IMR-90 (cell line): ENCODE measurements at regions not wholly inside any gene's neighbourhood (a gene's known extent, or its start where the extent isn't known, plus 50 kb on each side); places are given as distances from the start of the nearest gene placed in this dataset.

Source experiments
- ATAC-seq: fragments of 200-7000 bp; cut with Tn5 transposase; 2 replicates; pipeline ENCODE4 v1.9.1; 2020; ENCODE audit warnings: low read depth, mild to moderate bottlenecking, moderate library complexity
- BruUV-seq: library from RNA; stranded (reverse); fragments of 400-500 nt; replicated peaks from 2 replicates; lab custom pipeline; 2021; lab: Mats Ljungman, UMichigan
- CTCF ChIA-PET: fragments of 300-600 bp; formaldehyde crosslinking; extraction: SDS; loops from one replicate; lab custom pipeline; 2021; ENCODE audit warnings: antibody characterized with exemption; lab: Yijun Ruan, JAX
- POLR2A ChIA-PET: fragments of 300-600 bp; sonication (Branson Sonifier 250); formaldehyde crosslinking; loops from one replicate; lab custom pipeline; 2022; ENCODE audit warnings: antibody characterized with exemption; ENCODE audit not compliant: unreplicated experiment; lab: Charles Lee
- DNase-seq: peaks from one replicate; pipeline ENCODE4 v3.0.0; 2013
- H2AFZ ChIP-seq: replicated peaks from 2 replicates; pipeline ENCODE3; 2013; ENCODE audit warnings: low read length, mild to moderate bottlenecking; ENCODE audit not compliant: poor library complexity
- H2AK5ac ChIP-seq: 2 replicates; pipeline ENCODE4 v1.6.1; 2013; ENCODE audit warnings: low read depth, low read length, inconsistent platforms
- H2AK9ac ChIP-seq: replicated peaks from 2 replicates; pipeline ENCODE3; 2013; ENCODE audit warnings: mild to moderate bottlenecking, low read depth, low read length, moderate library complexity; ENCODE audit not compliant: poor library complexity
- H2BK120ac ChIP-seq: 2 replicates; pipeline ENCODE4 v1.6.1; 2013; ENCODE audit warnings: low read depth, low read length, inconsistent platforms
- H2BK15ac ChIP-seq: 3 replicates; pipeline ENCODE4 v1.6.1; 2013; ENCODE audit warnings: low read depth, low read length, inconsistent platforms
- H2BK20ac ChIP-seq: 2 replicates; pipeline ENCODE4 v1.6.1; 2013; ENCODE audit warnings: low read depth, mild to moderate bottlenecking, inconsistent platforms, low read length, moderate library complexity
- H2BK5ac ChIP-seq: 2 replicates; pipeline ENCODE4 v1.6.1; 2013; ENCODE audit warnings: mild to moderate bottlenecking, low read depth, low read length, inconsistent platforms; ENCODE audit not compliant: poor library complexity, severe bottlenecking
- H3K14ac ChIP-seq: replicated peaks from 2 replicates; pipeline ENCODE4 v1.6.1; 2013; ENCODE audit warnings: low read depth, low read length, inconsistent platforms
- H3K18ac ChIP-seq: 2 replicates; pipeline ENCODE4 v1.6.1; 2013; ENCODE audit warnings: low read depth, low read length, control low read depth
- H3K23ac ChIP-seq: 2 replicates; pipeline ENCODE4 v1.6.1; 2013; ENCODE audit warnings: low read depth, low read length, inconsistent platforms
- H3K27ac ChIP-seq: 2 replicates; pipeline ENCODE4 v1.5.1; 2013; ENCODE audit warnings: mild to moderate bottlenecking, control low read depth, low read length; ENCODE audit not compliant: insufficient read depth
- H3K27me3 ChIP-seq: 2 replicates; pipeline ENCODE4 v1.6.1; 2013; ENCODE audit warnings: low read length; ENCODE audit not compliant: control insufficient read depth, insufficient read depth
- H3K36me3 ChIP-seq: 2 replicates; pipeline ENCODE4 v1.6.1; 2013; ENCODE audit warnings: low read length, mixed read lengths; ENCODE audit not compliant: control insufficient read depth, insufficient read depth
- H3K4ac ChIP-seq: 2 replicates; pipeline ENCODE4 v1.6.1; 2013; ENCODE audit warnings: low read depth, low read length, inconsistent platforms
- H3K4me1 ChIP-seq: 2 replicates; pipeline ENCODE4 v1.6.1; 2013; ENCODE audit warnings: low read length, mixed read lengths; ENCODE audit not compliant: control insufficient read depth, insufficient read depth
- H3K4me2 ChIP-seq: 2 replicates; pipeline ENCODE4 v1.6.1; 2013; ENCODE audit warnings: low read depth, mild to moderate bottlenecking, control low read depth, low read length, moderate library complexity
- H3K4me3 ChIP-seq: 2 replicates; pipeline ENCODE4 v1.5.1; 2013; ENCODE audit warnings: low read depth, mild to moderate bottlenecking, control low read depth, low read length, moderate library complexity; ENCODE audit not compliant: insufficient read depth
- H3K56ac ChIP-seq: 2 replicates; pipeline ENCODE4 v1.6.1; 2013; ENCODE audit warnings: low read length, inconsistent platforms; ENCODE audit not compliant: insufficient read depth; ENCODE audit errors: extremely low read depth
- H3K79me1 ChIP-seq, 2 experiments: 2 replicates each; pipeline ENCODE4 v1.6.1; 2013; ENCODE audit warnings: low read length in 2 of 2, inconsistent platforms in 1 of 2, low read depth in 1 of 2
- H3K9ac ChIP-seq: 2 replicates; pipeline ENCODE4 v1.6.1; 2013; ENCODE audit warnings: low read depth, low read length, control low read depth
- H3K9me1 ChIP-seq: 2 replicates; pipeline ENCODE4 v1.6.1; 2013; ENCODE audit warnings: low read length, inconsistent platforms; ENCODE audit not compliant: insufficient read depth
- H3K9me3 ChIP-seq: 2 replicates; pipeline ENCODE4 v1.6.1; 2013; ENCODE audit warnings: low read length; ENCODE audit not compliant: control insufficient read depth, insufficient read depth
- H4K20me1 ChIP-seq: 2 replicates; pipeline ENCODE4 v1.6.1; 2013; ENCODE audit warnings: low read length, inconsistent platforms; ENCODE audit not compliant: insufficient read depth
- H4K5ac ChIP-seq: 2 replicates; pipeline ENCODE4 v1.6.1; 2013; ENCODE audit warnings: mild to moderate bottlenecking, low read depth, low read length, control low read depth
- H4K8ac ChIP-seq, 2 experiments: 2 replicates each; pipeline ENCODE4 v1.6.1; 2013; ENCODE audit warnings: low read depth in 2 of 2, low read length in 2 of 2, control low read depth in 1 of 2, inconsistent platforms in 1 of 2
- H4K91ac ChIP-seq: 2 replicates; pipeline ENCODE4 v1.6.1; 2013; ENCODE audit warnings: low read depth, low read length, inconsistent platforms; ENCODE audit not compliant: insufficient read depth
- BHLHE40 ChIP-seq: fragments of 150-350 bp; IDR thresholded peaks from 2 replicates; pipeline ENCODE4 v1.6.1; 2016; ENCODE audit warnings: mild to moderate bottlenecking, low read depth, low read length
- CEBPB ChIP-seq: IDR thresholded peaks from 2 replicates; pipeline ENCODE4 v1.6.1; 2012; ENCODE audit warnings: low read depth, low read length, improper control_type of control experiment
- CHD1 ChIP-seq: IDR thresholded peaks from 2 replicates; pipeline ENCODE4 v1.6.1; 2012; ENCODE audit warnings: low read depth, low read length, improper control_type of control experiment
- FOS ChIP-seq: fragments of 150-350 bp; IDR thresholded peaks from 2 replicates; pipeline ENCODE4 v1.6.1; 2016; ENCODE audit warnings: low read depth, low read length
- MAFK ChIP-seq: IDR thresholded peaks from 2 replicates; pipeline ENCODE4 v1.6.1; 2012; ENCODE audit warnings: low read depth, low read length, improper control_type of control experiment
- MAZ ChIP-seq: IDR thresholded peaks from 2 replicates; pipeline ENCODE4 v1.6.1; 2012; ENCODE audit warnings: low read depth, mild to moderate bottlenecking, low read length, improper control_type of control experiment, moderate library complexity, borderline replicate concordance
- MXI1 ChIP-seq: IDR thresholded peaks from 2 replicates; pipeline ENCODE4 v1.6.1; 2012; ENCODE audit warnings: low read depth, mild to moderate bottlenecking, low read length, moderate library complexity, borderline replicate concordance
- NFE2L2 ChIP-seq: fragments of 150-350 bp; IDR thresholded peaks from 2 replicates; pipeline ENCODE4 v1.6.1; 2016; ENCODE audit warnings: low read depth, mild to moderate bottlenecking, low read length
- POLR2A ChIP-seq: IDR thresholded peaks from 2 replicates; pipeline ENCODE4 v1.6.1; 2012; ENCODE audit warnings: mild to moderate bottlenecking, low read depth, low read length
- RAD21 ChIP-seq: IDR thresholded peaks from 2 replicates; pipeline ENCODE4 v1.6.1; 2012; ENCODE audit warnings: low read length, improper control_type of control experiment
- RCOR1 ChIP-seq: IDR thresholded peaks from 2 replicates; pipeline ENCODE4 v1.6.1; 2012; ENCODE audit warnings: mild to moderate bottlenecking, low read length, improper control_type of control experiment; ENCODE audit not compliant: insufficient replicate concordance
- RFX5 ChIP-seq: IDR thresholded peaks from 2 replicates; pipeline ENCODE4 v1.8.0; 2012; ENCODE audit warnings: low read depth, mild to moderate bottlenecking, low read length, moderate library complexity
- SMC3 ChIP-seq: fragments of 150-350 bp; IDR thresholded peaks from 2 replicates; pipeline ENCODE4 v1.6.1; 2016; ENCODE audit warnings: low read depth, mild to moderate bottlenecking, antibody characterized with exemption, low read length, moderate library complexity
- WGBS, 2 experiments: methylation state at CpG; one replicate each; pipeline versions ENCODE4 v1.1.5 to v1.1.7; 2013; ENCODE audit warnings: missing lambda C conversion rate in 2 of 2; ENCODE audit not compliant: insufficient read length in 1 of 2; ENCODE audit errors: extremely low coverage in 2 of 2; 5-methylcytosine and 5-hydroxymethylcytosine counted together
- dilution Hi-C: fragments of 300-500 bp; cut with HindIII; formaldehyde crosslinking; loops from one replicate; pipeline ENCODE4 v1.14.3; 2018; ENCODE audit warnings: low sequenced_read_pairs; ENCODE audit not compliant: unreplicated experiment
- in situ Hi-C: fragments of 300-500 bp; cut with MboI; formaldehyde crosslinking; loops from 3 replicates; pipeline ENCODE4 v1.14.3; 2019; ENCODE audit warnings: low sequenced_read_pairs, inconsistent platforms, mixed read lengths
- intact Hi-C: fragments of 100-400 bp; cut with micrococcal nuclease; formaldehyde crosslinking; loops from 2 replicates; pipeline ENCODE4 v1.10.0; 2022
- TF ChIP-seq, protein P1 (sequence below): conservative IDR thresholded peaks from 2 replicates; pipeline ENCODE4 v1.5.1; 2012; ENCODE audit warnings: mild to moderate bottlenecking, low read depth, low read length, improper control_type of control experiment
- TF ChIP-seq, protein P2 (sequence below): fragments of 150-350 bp; IDR thresholded peaks from 2 replicates; pipeline ENCODE4 v1.6.1; 2016; ENCODE audit warnings: low read depth, mild to moderate bottlenecking, low read length, moderate library complexity, borderline replicate concordance

DNA sequence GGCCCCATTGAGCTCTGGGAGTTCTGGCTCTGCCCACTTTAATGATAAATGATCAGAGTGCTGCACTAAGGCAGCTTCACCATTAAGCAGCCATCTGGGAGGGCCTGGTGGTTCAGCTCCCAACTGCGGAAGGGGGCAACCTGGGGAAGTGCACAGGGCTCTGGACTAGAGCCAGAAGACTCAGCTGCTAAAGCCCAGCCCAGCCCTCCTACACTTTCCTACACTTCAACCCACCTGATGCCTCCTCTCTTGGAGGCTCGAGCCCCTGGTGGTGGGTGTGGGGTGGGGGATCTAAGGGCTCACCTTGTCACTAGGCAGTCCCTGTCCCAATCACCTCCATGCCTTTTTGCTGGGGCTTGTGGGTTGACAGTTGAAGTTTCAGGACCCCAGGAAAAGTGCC lies 60.6 kb upstream of the ANTXRL start:
- no peak overlapping the region for H2BK15ac ChIP-seq
- H3K27me3 ChIP-seq: peaks cover 7% of the 10 kb centered on the region
- H3K4me2 ChIP-seq: no peak overlapping the region
- H3K56ac ChIP-seq: no peak overlapping the region
- no peak overlapping the region for H3K18ac ChIP-seq
- ChIA-PET POLR2A (no interaction called here), CTCF (no interaction called here)
- intact Hi-C loops: loop anchor here (10.0 kb wide), 1 partner anchor 991 kb away; no protein-coding TSS in a partner anchor
- H3K9me1 ChIP-seq: no peaks in the 10 kb centered on the region
- no peak overlapping the region for H2BK5ac ChIP-seq
- no peak overlapping the region for H4K91ac ChIP-seq
- dilution Hi-C loops: no loop called here
- H3K9me3 ChIP-seq: no peaks in the 10 kb centered on the region
- no peak overlapping the region for H2AK9ac ChIP-seq
- H3K4ac ChIP-seq: no peak overlapping the region
- in situ Hi-C loops: no loop called here
- no peak overlapping the region for H3K9ac ChIP-seq
- DNase-seq (no peak), ATAC-seq (no peak)
- H3K4me3 ChIP-seq: no peak overlapping the region
- H2BK120ac ChIP-seq: no peak overlapping the region
- H2AK5ac ChIP-seq: no peak overlapping the region
- WGBS, 2 experiments: no CpG with 5 or more reads among the region's 2 CpGs
- H2AFZ ChIP-seq: no peak overlapping the region
- H4K20me1 ChIP-seq: no peaks in the 10 kb centered on the region
- H4K8ac ChIP-seq: no peak overlapping the region
- no peak overlapping the region for H4K5ac ChIP-seq
- no peak overlapping the region for H3K23ac ChIP-seq
- no TSS peak for BruUV-seq
- no peak overlapping the region for H3K14ac ChIP-seq
- no peaks in the 10 kb centered on the region for H3K79me1 ChIP-seq
- H2BK20ac ChIP-seq: no peak overlapping the region
- TF ChIP-seq RAD21: no peak
- no peak for TF ChIP-seq RCOR1
- no peak for TF ChIP-seq MAFK
- TF ChIP-seq CHD1: no peak
- TF ChIP-seq, protein P1, sequence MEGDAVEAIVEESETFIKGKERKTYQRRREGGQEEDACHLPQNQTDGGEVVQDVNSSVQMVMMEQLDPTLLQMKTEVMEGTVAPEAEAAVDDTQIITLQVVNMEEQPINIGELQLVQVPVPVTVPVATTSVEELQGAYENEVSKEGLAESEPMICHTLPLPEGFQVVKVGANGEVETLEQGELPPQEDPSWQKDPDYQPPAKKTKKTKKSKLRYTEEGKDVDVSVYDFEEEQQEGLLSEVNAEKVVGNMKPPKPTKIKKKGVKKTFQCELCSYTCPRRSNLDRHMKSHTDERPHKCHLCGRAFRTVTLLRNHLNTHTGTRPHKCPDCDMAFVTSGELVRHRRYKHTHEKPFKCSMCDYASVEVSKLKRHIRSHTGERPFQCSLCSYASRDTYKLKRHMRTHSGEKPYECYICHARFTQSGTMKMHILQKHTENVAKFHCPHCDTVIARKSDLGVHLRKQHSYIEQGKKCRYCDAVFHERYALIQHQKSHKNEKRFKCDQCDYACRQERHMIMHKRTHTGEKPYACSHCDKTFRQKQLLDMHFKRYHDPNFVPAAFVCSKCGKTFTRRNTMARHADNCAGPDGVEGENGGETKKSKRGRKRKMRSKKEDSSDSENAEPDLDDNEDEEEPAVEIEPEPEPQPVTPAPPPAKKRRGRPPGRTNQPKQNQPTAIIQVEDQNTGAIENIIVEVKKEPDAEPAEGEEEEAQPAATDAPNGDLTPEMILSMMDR: no peak
- TF ChIP-seq FOS: no peak
- no peak for TF ChIP-seq RFX5
- TF ChIP-seq BHLHE40: no peak
- no peak for TF ChIP-seq NFE2L2
- TF ChIP-seq POLR2A: no peak
- no peak for TF ChIP-seq MXI1
- no peak for TF ChIP-seq MAZ
- TF ChIP-seq SMC3: no peak
- no peak for TF ChIP-seq CEBPB
- TF ChIP-seq, protein P2, sequence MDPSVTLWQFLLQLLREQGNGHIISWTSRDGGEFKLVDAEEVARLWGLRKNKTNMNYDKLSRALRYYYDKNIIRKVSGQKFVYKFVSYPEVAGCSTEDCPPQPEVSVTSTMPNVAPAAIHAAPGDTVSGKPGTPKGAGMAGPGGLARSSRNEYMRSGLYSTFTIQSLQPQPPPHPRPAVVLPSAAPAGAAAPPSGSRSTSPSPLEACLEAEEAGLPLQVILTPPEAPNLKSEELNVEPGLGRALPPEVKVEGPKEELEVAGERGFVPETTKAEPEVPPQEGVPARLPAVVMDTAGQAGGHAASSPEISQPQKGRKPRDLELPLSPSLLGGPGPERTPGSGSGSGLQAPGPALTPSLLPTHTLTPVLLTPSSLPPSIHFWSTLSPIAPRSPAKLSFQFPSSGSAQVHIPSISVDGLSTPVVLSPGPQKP: no peak
- peaks cover 2% of the 10 kb centered on the region; the same call in 1 of the 2 replicates for H3K4me1 ChIP-seq
- H3K27ac ChIP-seq: no peak overlapping the region
- H3K36me3 ChIP-seq: no peaks in the 10 kb centered on the region
